ENCODE measurements at regions not wholly inside any gene's neighbourhood (a gene's known extent, or its start where the extent isn't known, plus 50 kb on each side); places are given as distances from the start of the nearest gene placed in this dataset.

DNA sequence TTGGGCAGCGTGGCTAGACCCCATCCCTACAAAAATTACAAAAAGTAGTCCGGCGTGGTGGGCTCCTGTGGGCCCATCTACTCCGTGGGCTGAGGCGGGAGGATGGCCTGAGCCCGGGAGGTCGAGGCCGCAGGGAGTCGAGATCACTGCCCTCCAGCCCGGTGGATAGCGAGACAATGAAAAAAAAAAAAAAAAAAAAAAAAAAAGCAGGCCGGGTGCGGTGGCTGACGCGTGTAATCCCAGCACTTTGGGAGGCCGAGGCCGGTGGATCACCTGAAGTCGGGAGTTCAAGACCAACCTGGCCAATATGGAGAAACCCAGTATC, 110.5 kb upstream of the LPCAT1 start:
- TF ChIP-seq CTCF (IDR thresholded peaks at IDR 0.05) (no peak), POLR2A (IDR thresholded peaks at IDR 0.05) (no peak)

Data from esophagus squamous epithelium (tissue), 4 donors.